Tongue (tissue), 1 donor: ENCODE measurements at regions not wholly inside any gene's neighbourhood (a gene's known extent, or its start where the extent isn't known, plus 50 kb on each side); places are given as distances from the start of the nearest gene placed in this dataset.
A peak's percentile ranks its signal among the peaks of the same experiment; 100 is the strongest.
"Not testable (repeated sequence)": the region's sequence is repeated elsewhere in the genome, so short reads cannot be mapped to it uniquely, and the experiment has no call there.

ENCODE experiments used
- DNase-seq: peaks from one replicate; pipeline ENCODE4 v3.0.0-alpha.2; 2015

DNA sequence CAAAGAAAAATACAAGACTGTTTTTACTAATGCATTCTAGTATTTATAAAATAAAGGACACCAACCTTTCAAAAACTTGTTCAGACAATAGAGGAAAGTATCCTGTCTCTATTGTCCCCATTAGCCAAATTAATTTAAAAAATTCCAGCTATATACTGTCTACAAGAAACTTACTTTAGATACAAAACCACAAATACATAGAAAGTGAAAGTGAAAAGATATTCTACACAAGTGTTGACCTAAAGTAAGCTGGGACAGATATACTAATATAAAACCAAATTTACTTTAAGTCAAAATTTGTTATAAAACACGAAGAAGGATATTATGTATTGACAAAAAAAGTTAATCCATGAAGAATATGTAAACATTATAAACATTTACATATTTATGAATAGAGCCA is 893.3 kb upstream of the TMEFF2 start:
- DNase-seq, result no peak

DNA sequence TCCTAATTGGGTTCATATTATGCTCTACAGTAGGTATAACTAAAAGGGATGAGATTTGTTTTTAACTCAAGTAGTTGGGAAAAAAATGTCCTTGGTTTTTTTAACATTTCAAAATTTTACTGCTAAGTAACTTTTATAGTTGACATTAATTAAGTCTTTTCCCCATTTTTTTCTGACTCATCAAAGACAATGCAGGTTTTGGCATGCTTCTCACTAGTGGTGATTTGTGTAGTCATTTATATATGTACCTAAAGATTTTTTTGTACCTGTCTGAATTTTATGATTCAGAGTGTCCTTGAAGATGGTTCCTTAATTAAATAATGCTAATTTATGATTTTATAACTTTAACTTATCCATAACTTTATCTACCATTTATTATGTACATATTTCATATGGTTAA is 882.3 kb upstream of the TMEFF2 start:
- no peak for DNase-seq

DNA sequence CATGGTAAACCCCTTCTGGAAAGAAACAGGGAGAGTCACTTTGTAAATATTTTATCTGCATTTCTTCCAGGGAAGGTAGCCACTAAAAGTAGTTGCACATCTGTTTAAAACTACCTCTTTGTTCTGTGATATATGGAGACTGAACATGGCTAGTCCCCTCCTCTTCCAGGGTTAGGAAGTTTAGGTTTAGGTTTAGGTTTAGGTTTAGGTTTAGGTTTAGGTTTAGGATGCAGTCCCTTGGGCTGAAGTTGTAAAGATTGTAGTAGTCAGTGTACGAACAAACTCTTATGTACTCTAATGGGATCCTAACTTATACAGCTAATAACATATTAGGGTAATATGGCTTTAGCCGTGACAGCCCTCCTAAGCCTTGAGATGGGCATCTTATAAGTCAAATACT is 880.2 kb upstream of the TMEFF2 start:
- no peak for DNase-seq

DNA sequence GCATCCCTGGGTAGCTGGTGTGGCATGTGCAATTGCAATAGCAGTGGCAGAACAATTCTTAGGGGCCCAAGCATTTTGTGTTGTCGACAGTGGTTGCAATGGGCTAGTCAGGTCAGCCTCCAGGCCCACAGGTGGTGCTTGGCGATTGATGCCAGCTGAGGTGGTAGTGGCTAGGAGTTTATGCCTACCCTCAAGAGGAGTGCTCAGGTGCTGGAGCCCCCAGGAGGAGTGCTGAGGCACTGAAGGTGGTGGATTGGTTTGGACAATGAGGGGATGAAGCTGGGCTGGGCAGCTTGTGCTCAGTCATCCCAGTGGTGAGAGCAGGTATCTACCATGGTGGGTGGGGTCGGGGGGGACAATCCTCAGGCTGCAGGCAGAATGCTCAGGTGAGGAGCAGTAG is 877.9 kb upstream of the TMEFF2 start:
- DNase-seq, result no peak

GRCh38 chr2:193025556-193025955 is 830.8 kb upstream of the TMEFF2 start:
- not testable (repeated sequence) for DNase-seq

GRCh38 chr2:193024791-193025190 is 830.1 kb upstream of the TMEFF2 start:
- DNase-seq, result no peak

- no peak for DNase-seq
These were observed 817.1 kb upstream of the TMEFF2 start for GRCh38 chr2:193011870-193012269.

DNA sequence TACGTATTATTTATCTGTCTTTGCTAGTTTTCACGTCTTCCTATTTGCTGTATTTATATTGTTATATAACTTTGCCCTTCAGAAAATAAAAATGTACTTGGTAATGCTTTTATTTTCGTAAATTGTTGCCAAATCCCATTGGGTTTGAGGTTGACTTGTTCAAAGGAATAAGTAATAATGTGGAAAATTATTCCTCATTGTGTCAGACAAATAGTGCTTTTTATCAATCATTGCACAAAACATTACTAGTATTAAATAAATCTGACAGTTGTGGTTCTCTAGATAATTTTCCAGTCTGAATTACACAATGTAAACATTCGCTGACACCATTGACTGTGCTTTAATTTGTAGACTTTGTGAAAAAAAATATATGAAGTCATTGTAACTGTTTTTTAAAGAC is 798.3 kb upstream of the TMEFF2 start:
- no peak for DNase-seq

GRCh38 chr2:192983173-192983572 is 788.4 kb upstream of the TMEFF2 start:
- DNase-seq, result peak; percentile 53

DNA sequence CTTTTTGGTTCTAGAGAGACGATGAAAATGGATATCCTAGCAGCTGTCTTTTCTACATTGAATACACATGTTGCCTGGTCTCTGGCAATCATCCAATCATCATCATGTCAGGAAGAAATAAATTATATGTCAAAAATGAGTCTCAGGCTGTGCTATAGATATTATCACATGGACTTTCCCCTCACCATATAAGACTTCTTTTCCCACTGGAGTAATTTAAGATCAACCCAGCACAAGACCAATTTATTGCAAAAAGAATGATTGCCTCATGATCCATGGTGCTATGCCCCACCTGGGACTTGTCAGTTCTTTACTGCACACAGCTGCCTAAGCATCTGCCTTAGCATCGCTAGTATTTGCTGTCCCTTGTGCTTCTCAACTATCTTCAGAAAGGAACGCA is 783.7 kb upstream of the TMEFF2 start:
- peak; percentile 82 for DNase-seq

- DNase-seq, result no peak
These were observed 777.2 kb upstream of the TMEFF2 start for GRCh38 chr2:192971981-192972380.

GRCh38 chr2:192969055-192969454 is 774.3 kb upstream of the TMEFF2 start:
- no peak for DNase-seq

GRCh38 chr2:192960945-192961344 is 766.2 kb upstream of the TMEFF2 start:
- DNase-seq, result no peak

- DNase-seq, result not testable (repeated sequence)
These were observed 763.9 kb upstream of the TMEFF2 start for GRCh38 chr2:192958615-192959014.

DNA sequence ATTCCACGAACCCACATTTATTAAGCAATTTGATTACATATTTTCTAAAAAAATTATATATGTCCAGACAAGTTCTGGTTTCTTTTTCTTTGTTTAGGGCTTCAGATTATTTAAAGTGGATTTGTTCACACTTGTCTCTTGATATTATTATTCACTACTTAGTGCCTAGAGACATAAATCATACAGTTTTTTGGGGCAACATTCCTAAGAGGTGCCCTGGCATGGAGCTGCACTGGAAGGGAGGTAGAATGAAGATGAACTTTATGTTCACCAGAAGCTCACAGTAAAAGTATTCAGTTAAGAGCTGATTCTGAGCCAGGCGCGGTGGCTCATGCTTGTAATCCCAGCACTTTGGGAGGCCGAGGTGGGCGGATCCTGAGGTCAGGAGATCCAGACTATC is 762.7 kb upstream of the TMEFF2 start:
- no peak for DNase-seq

DNA sequence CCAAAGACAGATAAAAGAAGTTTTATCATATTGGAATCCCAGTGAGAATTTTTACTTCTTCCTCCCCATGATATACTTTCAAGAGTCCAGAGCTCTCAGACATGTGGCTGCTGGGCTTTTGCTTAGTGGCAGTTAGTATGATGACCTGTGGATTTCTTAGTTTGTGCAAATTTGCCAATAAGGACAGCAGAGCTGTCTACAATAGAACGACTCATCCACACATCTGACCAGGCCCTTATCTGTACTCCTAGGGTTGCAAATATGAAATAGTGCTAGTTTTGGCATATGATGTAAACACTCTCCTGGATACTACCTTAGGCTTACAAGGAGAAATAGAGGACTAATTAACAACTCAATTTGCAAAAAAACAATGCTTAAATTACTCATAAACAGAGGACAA is 758.4 kb upstream of the TMEFF2 start:
- DNase-seq, result no peak

DNA sequence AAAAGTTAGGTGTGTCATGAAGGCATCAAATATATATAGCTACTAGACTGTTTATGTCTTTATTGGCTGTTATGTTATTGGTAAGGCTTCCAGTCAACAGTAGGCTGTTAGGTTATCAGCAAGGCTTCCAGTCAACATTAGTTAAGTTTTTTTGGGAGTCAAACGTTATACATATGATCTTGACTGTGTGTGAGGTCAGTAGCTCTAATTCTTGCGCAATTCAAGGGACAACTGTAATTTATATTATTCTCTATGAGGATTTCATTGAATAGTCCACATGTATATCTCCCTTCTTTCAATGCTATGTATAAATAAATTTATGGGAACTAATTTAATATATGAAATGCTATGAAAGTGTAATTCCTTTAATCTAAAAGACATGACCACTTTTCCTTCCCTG is 757.5 kb upstream of the TMEFF2 start:
- no peak for DNase-seq

GRCh38 chr2:192948316-192948715 is 753.6 kb upstream of the TMEFF2 start:
- DNase-seq, result no peak

DNA sequence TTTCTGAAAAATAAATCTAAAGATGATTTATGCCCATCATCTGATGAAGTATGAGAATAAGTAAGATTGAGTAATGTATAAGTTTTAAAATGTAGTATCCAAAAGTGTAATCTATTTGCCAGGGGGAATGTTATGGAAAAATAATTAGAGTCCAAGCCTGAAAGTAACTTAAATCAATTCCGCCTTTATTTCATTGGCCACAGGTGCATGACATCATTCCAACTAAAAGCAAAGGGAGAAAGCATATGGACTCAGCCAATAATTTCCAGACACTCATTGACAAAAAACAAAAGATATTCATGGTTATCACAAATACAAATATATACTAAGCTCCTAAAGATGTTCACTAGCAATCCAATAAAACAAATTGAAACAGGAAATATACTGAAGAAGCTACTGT is 752.6 kb upstream of the TMEFF2 start:
- no peak for DNase-seq

DNA sequence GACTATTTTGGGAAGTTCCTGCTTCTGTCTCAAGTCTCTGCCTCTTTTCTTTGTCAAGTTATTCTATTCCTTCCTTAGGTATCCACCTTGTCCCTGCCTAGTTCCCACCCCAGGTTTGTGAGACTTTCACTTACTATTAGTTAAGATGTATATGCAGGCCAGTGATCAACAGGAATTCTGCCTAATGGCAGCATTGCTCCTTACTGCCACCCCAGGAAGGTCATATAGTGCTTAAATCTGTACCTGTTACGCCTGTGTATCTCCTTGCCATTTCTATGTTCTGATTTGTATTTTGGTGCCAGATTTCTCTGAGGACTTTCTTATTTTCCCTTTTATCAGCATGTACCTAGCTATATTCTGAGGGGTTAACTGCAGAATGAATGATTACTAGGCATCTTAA is 746.0 kb upstream of the TMEFF2 start:
- no peak for DNase-seq

DNA sequence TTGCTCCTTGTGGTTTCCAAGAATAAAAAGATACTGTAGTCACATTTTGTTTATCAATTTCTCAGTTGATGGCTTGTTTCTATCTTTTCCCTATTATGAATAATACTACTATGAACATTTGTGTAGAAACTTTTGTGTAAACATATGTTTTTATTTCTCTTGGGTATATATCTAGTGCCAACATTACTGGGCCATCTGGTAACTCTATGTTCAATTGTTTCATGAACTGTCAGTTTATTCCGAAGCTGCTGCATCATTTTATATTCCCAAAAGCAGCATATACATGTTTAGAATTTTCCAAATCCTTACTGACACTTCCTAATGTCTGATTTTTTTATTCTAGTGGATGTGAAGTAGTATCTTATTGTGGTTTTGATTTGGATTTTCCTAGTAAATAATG is 737.6 kb upstream of the TMEFF2 start:
- DNase-seq, result no peak

DNA sequence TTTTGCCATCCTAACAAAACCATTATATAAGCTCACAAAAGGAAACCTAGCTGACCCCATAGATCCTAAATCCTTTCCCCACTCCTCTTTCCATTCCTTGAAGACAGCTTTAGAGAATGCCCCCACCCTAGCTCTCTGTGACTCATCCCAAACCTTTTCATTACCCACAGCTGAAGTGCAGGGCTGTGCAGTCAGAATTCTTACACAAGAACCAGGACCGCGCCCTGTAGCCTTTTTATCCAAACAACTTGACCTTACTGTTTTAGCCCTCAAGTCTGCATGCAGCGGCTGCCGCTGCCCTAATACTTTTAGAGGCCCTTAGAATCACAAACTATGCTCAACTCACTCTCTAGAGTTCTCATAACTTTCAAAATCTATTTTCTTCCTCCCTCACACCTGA is 726.9 kb upstream of the TMEFF2 start:
- DNase-seq, result not testable (repeated sequence)

- DNase-seq, result no peak
These were observed 706.7 kb upstream of the TMEFF2 start for GRCh38 chr2:192901446-192901845.

GRCh38 chr2:192899466-192899865 is 704.7 kb upstream of the TMEFF2 start:
- no peak for DNase-seq

- not testable (repeated sequence) for DNase-seq
These were observed 699.2 kb upstream of the TMEFF2 start for GRCh38 chr2:192893976-192894375.

DNA sequence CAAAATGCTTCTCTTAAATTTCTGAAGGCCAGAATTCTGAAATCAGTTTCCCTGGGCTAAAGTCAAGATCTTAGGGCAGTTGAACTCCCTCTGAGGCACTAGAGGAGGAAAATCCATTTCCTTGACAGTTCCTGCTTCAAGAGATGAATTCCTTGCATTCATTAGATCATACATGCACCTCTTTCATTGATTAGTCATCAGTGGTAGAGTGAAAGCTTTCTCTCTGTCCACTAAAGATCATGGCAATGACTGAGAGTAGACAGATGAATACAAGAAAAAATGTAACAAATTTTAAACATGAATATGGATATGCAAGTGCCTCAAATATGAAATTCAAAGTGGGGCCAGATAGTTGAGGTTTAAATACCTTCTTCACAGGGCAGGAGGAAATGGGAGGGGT is 693.4 kb upstream of the TMEFF2 start:
- no peak for DNase-seq
